ENCODE measurements at regions not wholly inside any gene's neighbourhood (a gene's known extent, or its start where the extent isn't known, plus 50 kb on each side); places are given as distances from the start of the nearest gene placed in this dataset.

- TF ChIP-seq CTCF (conservative IDR thresholded peaks at IDR 0.05) (no peak), EZH2 (IDR thresholded peaks at IDR 0.05; ENCODE audit: low read depth) (no peak)
These were observed 182.1 kb downstream of the PAWR start for GRCh38 chr12:79508622-79509021.

All from PC-9 (cell line).